Central memory CD4-positive, alpha-beta T cell (primary cell): ENCODE measurements at regions not wholly inside any gene's neighbourhood (a gene's known extent, or its start where the extent isn't known, plus 50 kb on each side); places are given as distances from the start of the nearest gene placed in this dataset.
A peak's percentile ranks its signal among the peaks of the same experiment; 100 is the strongest.

ENCODE experiments used
- DNase-seq: peaks from one replicate; pipeline ENCODE4 v3.0.0; 2022

GRCh38 chr4:153974452-153974851 is 185.6 kb upstream of the SFRP2 start:
- no peak for DNase-seq

GRCh38 chr4:153973942-153974341 is 185.1 kb upstream of the SFRP2 start:
- no peak for DNase-seq

GRCh38 chr4:153971899-153972298 is 183.0 kb upstream of the SFRP2 start:
- no peak for DNase-seq

- no peak for DNase-seq
Observed at GRCh38 chr4:153970169-153970568, 181.3 kb upstream of the SFRP2 start.

- DNase-seq = no peak
Observed at GRCh38 chr4:153969542-153969941, 180.7 kb upstream of the SFRP2 start.

GRCh38 chr4:153966641-153967040 is 177.8 kb upstream of the SFRP2 start:
- no peak for DNase-seq

- no peak for DNase-seq
Observed at GRCh38 chr4:153963216-153963615, 174.3 kb upstream of the SFRP2 start.

- no peak for DNase-seq
Observed at GRCh38 chr4:153962311-153963039, 173.6 kb upstream of the SFRP2 start.

- DNase-seq = no peak
Observed at GRCh38 chr4:153955327-153955726, 166.4 kb upstream of the SFRP2 start.

- no peak for DNase-seq
Observed at GRCh38 chr4:153954654-153955053, 165.8 kb upstream of the SFRP2 start.

- DNase-seq = peak; percentile 52
Observed at GRCh38 chr4:153950100-153950979, 161.5 kb upstream of the SFRP2 start.

- no peak for DNase-seq
Observed at GRCh38 chr4:153948041-153948440, 159.2 kb upstream of the SFRP2 start.

- DNase-seq = no peak
Observed at GRCh38 chr4:153947124-153947523, 158.2 kb upstream of the SFRP2 start.

- DNase-seq = no peak
Observed at GRCh38 chr4:153945704-153946103, 156.8 kb upstream of the SFRP2 start.

GRCh38 chr4:153943738-153944415 is 155.0 kb upstream of the SFRP2 start:
- no peak for DNase-seq

- DNase-seq = no peak
Observed at GRCh38 chr4:153940916-153941315, 152.0 kb upstream of the SFRP2 start.

- no peak for DNase-seq
Observed at GRCh38 chr4:153939570-153939969, 150.7 kb upstream of the SFRP2 start.

- DNase-seq = no peak
Observed at GRCh38 chr4:153938994-153939393, 150.1 kb upstream of the SFRP2 start.

- DNase-seq = no peak
Observed at GRCh38 chr4:153937289-153937688, 148.4 kb upstream of the SFRP2 start.

GRCh38 chr4:153936121-153936520 is 147.2 kb upstream of the SFRP2 start:
- no peak for DNase-seq

- no peak for DNase-seq
Observed at GRCh38 chr4:153934688-153935017, 145.8 kb upstream of the SFRP2 start.

GRCh38 chr4:153933915-153934687 is 145.2 kb upstream of the SFRP2 start:
- DNase-seq = no peak

GRCh38 chr4:153931804-153932203 is 142.9 kb upstream of the SFRP2 start:
- no peak for DNase-seq
